SKM-1 (cell line): ENCODE measurements at regions not wholly inside any gene's neighbourhood (a gene's known extent, or its start where the extent isn't known, plus 50 kb on each side); places are given as distances from the start of the nearest gene placed in this dataset.

Experiments
- DNase-seq: peaks from one replicate; lab custom pipeline; 2025; ENCODE audit not compliant: unreplicated experiment; lab: John Stamatoyannopoulos, UW

GRCh38 chr10:84996580-84996979, 668.2 kb downstream of the CCSER2 start:
- no peak for DNase-seq

GRCh38 chr10:84997870-84998269, 669.5 kb downstream of the CCSER2 start:
- no peak for DNase-seq

GRCh38 chr10:84999929-85000328, 671.5 kb downstream of the CCSER2 start:
- DNase-seq: no peak

DNA sequence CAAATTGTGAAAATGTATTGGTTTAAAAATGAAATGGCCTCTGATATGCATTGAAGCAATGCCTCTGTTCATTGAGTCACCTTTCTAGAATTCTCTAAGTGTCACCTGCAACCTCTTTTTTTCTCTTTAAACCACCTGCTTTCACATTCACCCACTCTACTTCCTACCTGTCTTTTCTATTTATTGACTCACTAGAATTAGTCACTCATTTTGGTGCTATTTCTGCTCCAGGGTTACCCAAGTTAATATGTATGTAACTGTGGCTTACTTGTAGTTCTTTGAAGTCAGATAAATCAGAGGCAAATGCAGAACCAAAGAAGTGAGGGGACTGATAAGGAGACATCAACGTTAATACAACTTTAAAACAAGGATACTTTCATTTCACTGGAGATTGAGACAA, 674.7 kb downstream of the CCSER2 start:
- no peak for DNase-seq

GRCh38 chr10:85008488-85009184, 680.2 kb downstream of the CCSER2 start:
- no peak for DNase-seq

GRCh38 chr10:85012305-85012704, 683.9 kb downstream of the CCSER2 start:
- DNase-seq: no peak

GRCh38 chr10:85026878-85027467, 698.6 kb downstream of the CCSER2 start:
- no peak for DNase-seq

DNA sequence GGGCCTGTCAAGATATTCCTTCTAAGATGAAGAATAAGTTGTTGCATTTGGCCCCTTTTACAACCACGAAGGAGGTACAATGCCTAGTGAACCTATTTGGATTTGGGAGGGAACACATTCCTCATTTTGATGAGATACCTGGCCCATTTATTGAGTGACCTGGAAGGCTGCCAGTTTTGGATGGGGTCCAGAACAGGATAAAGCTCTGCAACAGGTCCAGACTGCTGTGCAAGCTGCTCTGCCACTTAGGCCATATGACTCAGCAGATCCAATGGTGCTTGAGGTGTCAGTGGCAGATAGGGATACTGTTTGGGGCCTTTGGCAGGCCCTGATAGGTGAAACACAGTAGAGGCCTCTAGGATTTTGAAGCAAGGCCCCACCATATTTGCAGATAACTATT, 704.6 kb downstream of the CCSER2 start:
- DNase-seq: no peak

GRCh38 chr10:85036661-85037060, 708.3 kb downstream of the CCSER2 start:
- DNase-seq: no peak

DNA sequence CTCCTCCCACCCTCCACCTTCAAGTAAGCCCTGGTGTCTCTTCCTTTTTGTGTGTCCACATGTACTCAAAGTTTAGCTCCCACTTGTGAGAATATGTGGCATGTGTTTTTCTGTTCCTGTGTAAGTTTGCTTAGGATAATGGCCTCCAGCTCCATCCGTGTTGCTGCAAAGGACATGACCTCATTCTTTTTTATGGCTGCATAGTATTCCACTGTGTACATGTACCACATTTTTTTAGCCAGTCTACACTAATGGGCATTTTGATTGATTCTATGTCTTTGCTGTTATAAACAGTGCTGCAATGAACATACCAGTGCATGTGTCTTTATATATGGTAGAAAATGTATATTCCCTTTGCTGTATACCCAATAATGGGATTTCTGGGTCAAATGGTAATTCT, 710.9 kb downstream of the CCSER2 start:
- no peak for DNase-seq

GRCh38 chr10:85043207-85043606, 714.8 kb downstream of the CCSER2 start:
- DNase-seq: no peak

DNA sequence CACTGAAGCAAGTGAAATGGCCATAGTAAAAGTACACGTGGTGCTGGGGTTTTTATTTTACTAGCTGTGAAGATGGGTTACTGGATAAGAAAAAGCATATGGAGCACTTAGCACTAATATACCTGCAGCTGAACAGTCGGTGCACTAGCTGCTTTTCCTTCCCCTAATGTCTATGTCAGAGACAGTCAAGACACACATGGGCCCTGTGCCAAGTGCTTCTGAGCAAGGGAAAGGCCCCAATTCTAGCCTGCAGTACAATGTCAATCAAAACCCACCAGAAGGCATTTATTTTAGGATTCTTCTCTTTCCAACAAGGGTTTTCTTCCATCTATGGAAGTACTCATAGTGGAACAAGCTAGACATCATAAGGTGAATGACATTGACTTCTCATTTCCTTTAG, 716.7 kb downstream of the CCSER2 start:
- DNase-seq: no peak

- DNase-seq: no peak
Measured at GRCh38 chr10:85047170-85047834, 718.9 kb downstream of the CCSER2 start.

GRCh38 chr10:85047979-85048378, 719.6 kb downstream of the CCSER2 start:
- DNase-seq: no peak

DNA sequence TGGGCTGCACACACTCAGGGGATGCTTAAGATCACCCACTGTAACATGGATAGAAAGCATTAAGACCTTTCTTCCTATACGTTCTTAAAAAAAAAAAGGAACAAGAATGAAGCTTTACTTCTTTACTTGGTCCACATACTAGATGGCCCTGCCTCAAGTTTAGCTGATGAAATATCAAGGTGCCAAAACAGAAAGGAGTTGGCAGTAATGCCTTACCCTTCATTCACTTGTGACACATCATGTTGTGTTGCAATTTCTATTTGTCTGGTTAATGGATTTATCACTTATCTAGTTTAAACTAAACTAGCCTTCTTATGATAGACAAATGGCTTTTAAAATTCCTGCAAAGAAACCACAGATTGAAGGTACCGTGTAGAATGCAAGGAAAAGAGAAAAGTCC, 720.3 kb downstream of the CCSER2 start:
- no peak for DNase-seq

DNA sequence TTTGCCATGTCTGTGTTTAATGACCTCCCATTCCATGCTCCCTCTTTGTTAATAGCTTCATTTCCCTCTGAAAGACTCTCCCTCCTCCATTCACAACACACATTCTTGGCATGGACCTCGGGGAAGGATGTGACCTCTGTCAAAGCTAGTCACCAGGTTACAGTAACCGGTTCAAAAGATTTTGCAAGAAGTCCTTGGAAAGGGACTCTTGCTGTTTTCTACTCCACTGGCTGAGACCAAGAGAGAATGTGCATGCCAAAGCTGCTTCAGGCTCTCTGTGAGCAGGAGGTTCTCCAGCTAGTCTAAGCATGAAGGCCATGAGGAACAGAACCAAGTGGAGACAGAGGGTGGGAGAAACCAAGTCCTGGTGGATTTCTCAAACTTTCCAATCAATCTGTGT, 732.6 kb downstream of the CCSER2 start:
- DNase-seq: no peak

DNA sequence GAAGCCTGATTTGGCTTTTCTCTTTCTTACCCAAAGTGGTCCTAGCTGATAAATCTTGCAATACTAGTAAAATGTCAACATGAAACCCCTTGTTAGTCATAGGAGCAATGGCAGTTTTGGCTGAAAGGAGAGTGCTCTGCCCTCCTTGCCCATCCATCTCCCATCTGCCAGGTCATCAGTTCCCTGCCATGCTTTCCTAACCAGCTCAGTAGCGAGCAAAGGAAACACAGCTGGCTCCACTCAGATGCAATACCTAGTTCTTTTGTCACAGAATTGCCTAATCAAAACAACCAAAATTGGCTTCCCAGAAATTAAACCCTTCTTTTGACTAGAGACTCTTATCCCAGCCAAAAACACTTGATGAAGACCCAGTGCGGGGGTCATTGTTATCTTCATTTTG, 733.0 kb downstream of the CCSER2 start:
- DNase-seq: no peak

DNA sequence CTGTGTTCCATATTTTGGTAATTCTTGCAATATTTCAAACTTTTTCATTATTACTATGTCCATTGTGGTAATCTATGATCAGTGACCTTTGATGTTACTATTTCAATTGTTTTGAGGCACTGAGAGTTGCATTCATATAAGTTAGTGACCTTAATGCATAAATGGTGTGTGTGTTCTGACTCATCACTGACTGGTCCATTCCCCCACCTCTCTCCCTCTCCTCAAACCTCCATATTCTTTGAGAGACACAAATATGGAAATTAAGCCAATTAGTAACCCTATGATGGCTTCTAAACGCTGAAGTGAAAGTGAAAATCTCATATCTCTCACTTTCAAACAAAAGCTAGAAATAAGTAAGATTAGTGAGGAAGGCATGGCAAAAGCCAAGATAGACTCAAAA, 739.6 kb downstream of the CCSER2 start:
- DNase-seq: no peak

DNA sequence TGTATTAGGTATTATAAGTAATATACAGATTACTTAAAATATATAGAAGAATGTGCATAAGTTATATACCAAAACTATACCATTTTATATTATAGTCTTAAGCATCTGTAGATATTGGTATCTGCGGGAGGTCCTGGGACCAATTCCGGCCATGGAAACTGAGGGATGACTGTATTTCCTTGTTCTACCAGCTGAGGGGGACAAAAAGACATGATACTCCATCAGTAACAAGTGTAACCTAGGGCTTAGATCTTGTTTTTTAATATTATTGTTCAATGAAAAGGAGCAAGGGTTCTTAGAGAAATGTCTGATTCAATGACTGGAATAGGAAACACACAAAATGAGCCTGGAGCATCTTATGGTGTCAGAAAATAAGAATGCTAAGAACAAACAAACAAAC, 752.5 kb downstream of the CCSER2 start:
- no peak for DNase-seq

GRCh38 chr10:85098835-85099521, 770.6 kb downstream of the CCSER2 start:
- no peak for DNase-seq

- DNase-seq: no peak
Measured at GRCh38 chr10:85100495-85100894, 772.1 kb downstream of the CCSER2 start.
